RCC 7860 (cell line): ENCODE measurements at regions not wholly inside any gene's neighbourhood (a gene's known extent, or its start where the extent isn't known, plus 50 kb on each side); places are given as distances from the start of the nearest gene placed in this dataset.

Source experiments
- DNase-seq: peaks from one replicate; pipeline ENCODE4 v3.0.0-alpha.2; 2015; ENCODE audit warnings: low spot score
- FAIRE-seq: peaks from 2 replicates; lab custom pipeline; 2012; peaks lifted over from hg19 to GRCh38; lab: Jason Lieb, UNC

- no peak for FAIRE-seq
- DNase-seq = no peak
These were observed 115.5 kb downstream of the TWIST2 start for GRCh38 chr2:238963161-238963970.

- DNase-seq (no peak), FAIRE-seq (no peak)
These were observed 116.1 kb downstream of the TWIST2 start for GRCh38 chr2:238963971-238964328.

- DNase-seq = no peak
- no peak for FAIRE-seq
These were observed 116.7 kb downstream of the TWIST2 start for GRCh38 chr2:238964544-238965067.

- no peak for FAIRE-seq
- no peak for DNase-seq
These were observed 117.6 kb downstream of the TWIST2 start for GRCh38 chr2:238965371-238966071.

- no peak for DNase-seq
- FAIRE-seq = no peak
These were observed 118.4 kb downstream of the TWIST2 start for GRCh38 chr2:238966072-238966937.

GRCh38 chr2:238967031-238967977, 119.4 kb downstream of the TWIST2 start:
- FAIRE-seq (no peak), DNase-seq (no peak)

- DNase-seq (no peak), FAIRE-seq (no peak)
These were observed 120.1 kb downstream of the TWIST2 start for GRCh38 chr2:238967978-238968360.

GRCh38 chr2:238968616-238969384, 120.9 kb downstream of the TWIST2 start:
- no peak for DNase-seq
- FAIRE-seq = no peak

- FAIRE-seq (no peak), DNase-seq (no peak)
These were observed 122.0 kb downstream of the TWIST2 start for GRCh38 chr2:238969857-238970256.

GRCh38 chr2:238970553-238971081, 122.7 kb downstream of the TWIST2 start:
- FAIRE-seq (no peak), DNase-seq (peak; percentile 46)

- DNase-seq (no peak), FAIRE-seq (no peak)
These were observed 123.6 kb downstream of the TWIST2 start for GRCh38 chr2:238971318-238972145.

- FAIRE-seq (no peak), DNase-seq (no peak)
These were observed 124.2 kb downstream of the TWIST2 start for GRCh38 chr2:238972146-238972445.

- DNase-seq = no peak
- FAIRE-seq = no peak
These were observed 125.3 kb downstream of the TWIST2 start for GRCh38 chr2:238973038-238973739.

- FAIRE-seq = no peak
These were observed 126.2 kb downstream of the TWIST2 start for GRCh38 chr2:238974081-238974480.

GRCh38 chr2:238974501-238975166, 126.7 kb downstream of the TWIST2 start:
- FAIRE-seq (no peak), DNase-seq (peak; percentile 20)

More at GRCh38 chr2:238974081-238974480, 126.2 kb downstream of the TWIST2 start:
- no peak for DNase-seq

GRCh38 chr2:238975408-238975807, 127.5 kb downstream of the TWIST2 start:
- FAIRE-seq (no peak), DNase-seq (no peak)

- DNase-seq (no peak), FAIRE-seq (no peak)
These were observed 130.6 kb downstream of the TWIST2 start for GRCh38 chr2:238978497-238978896.
